Liver (tissue), 3 donors: ENCODE measurements at regions not wholly inside any gene's neighbourhood (a gene's known extent, or its start where the extent isn't known, plus 50 kb on each side); places are given as distances from the start of the nearest gene placed in this dataset.

Source experiments
- SP1 ChIP-seq: IDR thresholded peaks from 2 replicates; pipeline ENCODE4 v1.6.1; 2018; ENCODE audit warnings: antibody characterized with exemption, mild to moderate bottlenecking
- YY1 ChIP-seq: IDR thresholded peaks from 2 replicates; pipeline ENCODE4 v1.6.1; 2016; ENCODE audit warnings: antibody characterized with exemption, mild to moderate bottlenecking
- TF ChIP-seq, protein P1 (sequence below): fragments of 150-350 bp; IDR thresholded peaks from 2 replicates; pipeline ENCODE4 v1.5.1; 2017; ENCODE audit warnings: improper control_type of control experiment, low read depth, low read length; ENCODE audit not compliant: missing input control
- donor health status: healthy.
- donor health status: healthy.

DNA sequence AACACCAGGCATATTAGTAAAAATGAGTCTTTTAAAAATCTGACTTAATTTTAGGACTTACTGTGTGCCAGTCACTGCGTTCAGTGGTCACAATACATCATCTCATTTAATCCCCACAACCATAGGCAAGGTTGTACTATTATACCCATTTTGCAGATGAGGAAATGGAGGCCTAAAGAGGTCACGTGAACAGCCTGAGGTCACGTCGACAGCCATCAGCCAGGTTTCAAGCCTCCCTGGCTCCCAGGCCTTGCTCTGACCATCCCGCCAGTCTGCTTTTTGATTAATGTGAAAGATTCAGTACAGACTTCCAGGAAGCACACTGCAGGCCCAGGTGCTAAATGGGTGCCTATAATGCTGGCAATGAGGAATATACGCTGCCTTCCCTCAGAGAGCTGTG, 86.3 kb upstream of the TOX3 start:
- TF ChIP-seq, protein P1, sequence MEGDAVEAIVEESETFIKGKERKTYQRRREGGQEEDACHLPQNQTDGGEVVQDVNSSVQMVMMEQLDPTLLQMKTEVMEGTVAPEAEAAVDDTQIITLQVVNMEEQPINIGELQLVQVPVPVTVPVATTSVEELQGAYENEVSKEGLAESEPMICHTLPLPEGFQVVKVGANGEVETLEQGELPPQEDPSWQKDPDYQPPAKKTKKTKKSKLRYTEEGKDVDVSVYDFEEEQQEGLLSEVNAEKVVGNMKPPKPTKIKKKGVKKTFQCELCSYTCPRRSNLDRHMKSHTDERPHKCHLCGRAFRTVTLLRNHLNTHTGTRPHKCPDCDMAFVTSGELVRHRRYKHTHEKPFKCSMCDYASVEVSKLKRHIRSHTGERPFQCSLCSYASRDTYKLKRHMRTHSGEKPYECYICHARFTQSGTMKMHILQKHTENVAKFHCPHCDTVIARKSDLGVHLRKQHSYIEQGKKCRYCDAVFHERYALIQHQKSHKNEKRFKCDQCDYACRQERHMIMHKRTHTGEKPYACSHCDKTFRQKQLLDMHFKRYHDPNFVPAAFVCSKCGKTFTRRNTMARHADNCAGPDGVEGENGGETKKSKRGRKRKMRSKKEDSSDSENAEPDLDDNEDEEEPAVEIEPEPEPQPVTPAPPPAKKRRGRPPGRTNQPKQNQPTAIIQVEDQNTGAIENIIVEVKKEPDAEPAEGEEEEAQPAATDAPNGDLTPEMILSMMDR, result no peak
- TF ChIP-seq SP1 (no peak), YY1 (no peak)
